ENCODE measurements at regions not wholly inside any gene's neighbourhood (a gene's known extent, or its start where the extent isn't known, plus 50 kb on each side); places are given as distances from the start of the nearest gene placed in this dataset.

DNA sequence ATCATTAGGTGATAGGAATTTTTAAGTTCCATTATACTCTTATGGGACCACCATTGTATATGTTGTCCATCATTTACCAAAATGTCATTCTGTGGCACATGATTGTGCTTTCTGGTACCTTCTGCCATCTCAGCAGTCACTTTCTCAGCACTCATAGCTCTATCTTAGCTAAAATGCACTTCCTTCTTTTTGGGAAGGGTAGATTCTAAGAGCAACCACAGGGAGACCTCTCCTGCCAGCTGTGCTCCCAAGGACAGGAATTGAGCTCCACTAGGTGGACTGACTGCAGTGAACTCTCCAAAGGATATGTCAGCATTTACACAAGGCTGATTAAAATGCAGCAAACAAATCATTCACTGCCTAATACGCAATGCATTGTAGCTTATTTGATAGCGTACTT lies 91.8 kb upstream of the OBI1 start:
- H3K27me3 ChIP-seq (ENCODE audit: insufficient read depth, low read length) = no peaks in the 10 kb centered on the region
- H3K27ac ChIP-seq (ENCODE audit: low read depth, low read length) = no peak overlapping the region
- Mint-ChIP-seq H3K27me3 (ENCODE audit: low read depth, unreplicated experiment) (peaks cover 8% of the 10 kb centered on the region), H3K9me3 (ENCODE audit: unreplicated experiment) (peaks cover 8% of the 10 kb centered on the region), H3K36me3 (ENCODE audit: low read depth, unreplicated experiment) (no peaks in the 10 kb centered on the region), H3K27ac (ENCODE audit: unreplicated experiment) (no peak overlapping the region), H3K4me1 (ENCODE audit: low read depth, unreplicated experiment) (no peaks in the 10 kb centered on the region), H3K4me3 (ENCODE audit: unreplicated experiment) (no peak overlapping the region)
- FAIRE-seq = no peak
- no peak overlapping the region for H3K4me3 ChIP-seq (ENCODE audit: insufficient read depth, low read depth, low read length)
- no peak overlapping the region for H3K9ac ChIP-seq (ENCODE audit: low read length)
- TF ChIP-seq EZH2 (IDR thresholded peaks at IDR 0.05; ENCODE audit: insufficient read depth, low read length) = no peak
- TF ChIP-seq, protein P1, sequence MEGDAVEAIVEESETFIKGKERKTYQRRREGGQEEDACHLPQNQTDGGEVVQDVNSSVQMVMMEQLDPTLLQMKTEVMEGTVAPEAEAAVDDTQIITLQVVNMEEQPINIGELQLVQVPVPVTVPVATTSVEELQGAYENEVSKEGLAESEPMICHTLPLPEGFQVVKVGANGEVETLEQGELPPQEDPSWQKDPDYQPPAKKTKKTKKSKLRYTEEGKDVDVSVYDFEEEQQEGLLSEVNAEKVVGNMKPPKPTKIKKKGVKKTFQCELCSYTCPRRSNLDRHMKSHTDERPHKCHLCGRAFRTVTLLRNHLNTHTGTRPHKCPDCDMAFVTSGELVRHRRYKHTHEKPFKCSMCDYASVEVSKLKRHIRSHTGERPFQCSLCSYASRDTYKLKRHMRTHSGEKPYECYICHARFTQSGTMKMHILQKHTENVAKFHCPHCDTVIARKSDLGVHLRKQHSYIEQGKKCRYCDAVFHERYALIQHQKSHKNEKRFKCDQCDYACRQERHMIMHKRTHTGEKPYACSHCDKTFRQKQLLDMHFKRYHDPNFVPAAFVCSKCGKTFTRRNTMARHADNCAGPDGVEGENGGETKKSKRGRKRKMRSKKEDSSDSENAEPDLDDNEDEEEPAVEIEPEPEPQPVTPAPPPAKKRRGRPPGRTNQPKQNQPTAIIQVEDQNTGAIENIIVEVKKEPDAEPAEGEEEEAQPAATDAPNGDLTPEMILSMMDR (IDR thresholded peaks at IDR 0.05; ENCODE audit: insufficient read depth, low read depth, low read length) = no peak
- no peaks in the 10 kb centered on the region for H4K20me1 ChIP-seq (ENCODE audit: insufficient read depth, low read length)
- H2AFZ ChIP-seq (ENCODE audit: low read depth, low read length) = no peak overlapping the region
- no peaks in the 10 kb centered on the region for H3K4me1 ChIP-seq (ENCODE audit: insufficient read depth, low read length)
- H3K4me2 ChIP-seq (ENCODE audit: low read length) = no peak overlapping the region
- no peak for DNase-seq (ENCODE audit: low read depth)
- no peaks in the 10 kb centered on the region for H3K9me3 ChIP-seq (ENCODE audit: insufficient read depth, low read depth, low read length)
- H3K79me2 ChIP-seq (ENCODE audit: insufficient read depth, low read length) = no peaks in the 10 kb centered on the region
- no peaks in the 10 kb centered on the region for H3K36me3 ChIP-seq (ENCODE audit: insufficient read depth, low read length)

DNA sequence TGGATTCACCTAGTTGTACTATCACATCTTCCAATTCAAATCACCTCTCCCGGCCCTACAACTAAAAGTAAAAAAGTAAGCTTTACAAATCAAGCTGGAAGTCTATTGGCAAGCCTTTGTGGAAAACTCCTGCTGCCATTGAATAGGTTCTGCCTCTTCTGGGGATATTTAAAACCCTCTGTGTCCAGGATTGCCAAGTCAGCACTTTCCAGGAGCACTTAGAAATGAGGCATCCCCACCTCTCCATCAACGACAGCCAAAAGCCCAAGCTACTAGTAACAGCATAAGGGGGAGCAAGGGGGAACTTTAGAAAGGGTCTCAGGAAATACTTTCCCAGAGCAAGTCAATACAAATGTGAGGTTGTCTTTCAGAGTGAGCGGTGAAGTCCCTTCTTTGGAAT lies 85.0 kb upstream of the OBI1 start:
- peaks cover 2% of the 10 kb centered on the region for H3K27me3 ChIP-seq (ENCODE audit: insufficient read depth, low read length)
- no peak for DNase-seq (ENCODE audit: low read depth)
- TF ChIP-seq, protein P1 (IDR thresholded peaks at IDR 0.05; ENCODE audit: insufficient read depth, low read depth, low read length) = no peak
- no peak for TF ChIP-seq EZH2 (IDR thresholded peaks at IDR 0.05; ENCODE audit: insufficient read depth, low read length)
- H3K27ac ChIP-seq (ENCODE audit: low read depth, low read length) = no peak overlapping the region
- no peak overlapping the region for H3K9ac ChIP-seq (ENCODE audit: low read length)
- FAIRE-seq = no peak
- H2AFZ ChIP-seq (ENCODE audit: low read depth, low read length) = no peak overlapping the region
- H3K4me1 ChIP-seq (ENCODE audit: insufficient read depth, low read length) = no peaks in the 10 kb centered on the region
- no peaks in the 10 kb centered on the region for H3K9me3 ChIP-seq (ENCODE audit: insufficient read depth, low read depth, low read length)
- H4K20me1 ChIP-seq (ENCODE audit: insufficient read depth, low read length) = no peaks in the 10 kb centered on the region
- H3K4me3 ChIP-seq (ENCODE audit: insufficient read depth, low read depth, low read length) = no peak overlapping the region
- H3K4me1 Mint-ChIP-seq (ENCODE audit: low read depth, unreplicated experiment) = no peaks in the 10 kb centered on the region
- H3K4me3 Mint-ChIP-seq (ENCODE audit: unreplicated experiment) = no peak overlapping the region
- no peaks in the 10 kb centered on the region for H3K36me3 ChIP-seq (ENCODE audit: insufficient read depth, low read length)
- H3K9me3 Mint-ChIP-seq (ENCODE audit: unreplicated experiment) = peaks cover 8% of the 10 kb centered on the region
- no peaks in the 10 kb centered on the region for H3K36me3 Mint-ChIP-seq (ENCODE audit: low read depth, unreplicated experiment)
- H3K79me2 ChIP-seq (ENCODE audit: insufficient read depth, low read length) = no peaks in the 10 kb centered on the region
- peaks cover 12% of the 10 kb centered on the region for H3K27me3 Mint-ChIP-seq (ENCODE audit: low read depth, unreplicated experiment)
- no peak overlapping the region for H3K4me2 ChIP-seq (ENCODE audit: low read length)
- H3K27ac Mint-ChIP-seq (ENCODE audit: unreplicated experiment) = no peak overlapping the region

DNA sequence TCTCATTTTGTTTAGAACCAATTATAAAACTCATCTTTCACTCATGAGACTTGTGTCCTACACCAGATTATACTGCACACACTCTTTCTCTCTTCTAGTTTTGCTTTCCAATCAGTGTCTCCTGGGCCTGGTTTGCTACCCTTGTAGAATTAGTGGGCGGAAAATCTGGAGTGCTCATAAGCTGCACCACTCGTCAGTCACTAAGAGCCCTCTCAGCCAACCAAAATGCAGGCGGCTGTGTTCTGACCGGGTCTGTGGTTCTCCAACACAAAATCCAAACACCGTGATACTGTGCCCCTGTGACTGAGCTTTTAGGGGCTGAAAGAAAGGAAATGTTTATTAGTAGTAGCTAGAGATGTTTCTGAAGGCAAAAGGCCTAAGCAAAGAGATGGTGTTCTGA lies 83.7 kb upstream of the OBI1 start:
- H3K4me1 ChIP-seq (ENCODE audit: insufficient read depth, low read length) = no peaks in the 10 kb centered on the region
- no peak for DNase-seq (ENCODE audit: low read depth)
- TF ChIP-seq EZH2 (IDR thresholded peaks at IDR 0.05; ENCODE audit: insufficient read depth, low read length) = no peak
- TF ChIP-seq, protein P1 (IDR thresholded peaks at IDR 0.05; ENCODE audit: insufficient read depth, low read depth, low read length) = no peak
- no peak overlapping the region for H3K4me2 ChIP-seq (ENCODE audit: low read length)
- no peak overlapping the region for H3K4me3 ChIP-seq (ENCODE audit: insufficient read depth, low read depth, low read length)
- no peaks in the 10 kb centered on the region for H3K9me3 ChIP-seq (ENCODE audit: insufficient read depth, low read depth, low read length)
- no peak overlapping the region for H2AFZ ChIP-seq (ENCODE audit: low read depth, low read length)
- peaks cover 2% of the 10 kb centered on the region for H3K27me3 ChIP-seq (ENCODE audit: insufficient read depth, low read length)
- H3K27ac ChIP-seq (ENCODE audit: low read depth, low read length) = no peak overlapping the region
- FAIRE-seq = no peak
- H3K9ac ChIP-seq (ENCODE audit: low read length) = no peak overlapping the region
- Mint-ChIP-seq H3K9me3 (ENCODE audit: unreplicated experiment) (peaks cover 2% of the 10 kb centered on the region), H3K27me3 (ENCODE audit: low read depth, unreplicated experiment) (peaks cover 11% of the 10 kb centered on the region), H3K4me3 (ENCODE audit: unreplicated experiment) (no peak overlapping the region), H3K4me1 (ENCODE audit: low read depth, unreplicated experiment) (no peaks in the 10 kb centered on the region), H3K36me3 (ENCODE audit: low read depth, unreplicated experiment) (no peaks in the 10 kb centered on the region), H3K27ac (ENCODE audit: unreplicated experiment) (no peak overlapping the region)
- H4K20me1 ChIP-seq (ENCODE audit: insufficient read depth, low read length) = no peaks in the 10 kb centered on the region
- H3K36me3 ChIP-seq (ENCODE audit: insufficient read depth, low read length) = no peaks in the 10 kb centered on the region
- H3K79me2 ChIP-seq (ENCODE audit: insufficient read depth, low read length) = no peaks in the 10 kb centered on the region

Measured in astrocyte (in vitro differentiated cells and primary cell).